Panc1 (cell line): ENCODE measurements at regions not wholly inside any gene's neighbourhood (a gene's known extent, or its start where the extent isn't known, plus 50 kb on each side); places are given as distances from the start of the nearest gene placed in this dataset.

Experiments used
- ATAC-seq: fragments of 200-7000 bp; cut with Tn5 transposase; 2 replicates; pipeline ENCODE4 v1.9.1; 2020; ENCODE audit warnings: mild to moderate bottlenecking, moderate library complexity
- BruUV-seq: library from RNA; stranded (reverse); fragments of 400-500 nt; replicated peaks from 2 replicates; lab custom pipeline; 2021; lab: Mats Ljungman, UMichigan
- CTCF ChIA-PET: fragments of 300-600 bp; sonication (Branson Sonifier 250); formaldehyde crosslinking; loops from one replicate; lab custom pipeline; 2022; ENCODE audit warnings: antibody characterized with exemption; lab: Charles Lee
- POLR2A ChIA-PET: fragments of 300-600 bp; sonication (Branson Sonifier 250); formaldehyde crosslinking; loops from one replicate; lab custom pipeline; 2022; ENCODE audit warnings: antibody characterized with exemption; lab: Charles Lee
- DNase-seq: peaks from one replicate; pipeline ENCODE4 v3.0.0-alpha.2; 2010; ENCODE audit warnings: low read depth, low spot score
- H3K27ac ChIP-seq: 2 replicates; pipeline ENCODE4 v1.5.1; 2011; ENCODE audit warnings: mild to moderate bottlenecking, low read length, inconsistent platforms
- H3K27me3 ChIP-seq: fragments of 200-500 bp; sonication (Bioruptor generic); 2 replicates; pipeline ENCODE4 v1.6.0; 2014; ENCODE audit warnings: low read length, inconsistent platforms; ENCODE audit not compliant: control insufficient read depth, insufficient read depth
- H3K36me3 ChIP-seq: fragments of 200-500 bp; sonication (Bioruptor generic); 2 replicates; pipeline ENCODE4 v1.5.1; 2014; ENCODE audit warnings: inconsistent platforms, mild to moderate bottlenecking, low read length, moderate library complexity; ENCODE audit not compliant: control insufficient read depth, insufficient read depth
- H3K4me1 ChIP-seq: 2 replicates; pipeline ENCODE4 v1.5.1; 2011; ENCODE audit warnings: inconsistent platforms, mild to moderate bottlenecking, low read length, moderate library complexity; ENCODE audit not compliant: control insufficient read depth, insufficient read depth
- H3K4me3 ChIP-seq, 2 experiments: 2 replicates each; pipeline ENCODE4 v1.5.1; 2011 to 2012; ENCODE audit warnings: low read depth in 2 of 2, low read length in 2 of 2, mild to moderate bottlenecking in 2 of 2, inconsistent platforms in 1 of 2, moderate library complexity in 1 of 2
- H3K9me3 ChIP-seq: fragments of 200-500 bp; sonication (Bioruptor generic); 2 replicates; pipeline ENCODE4 v1.5.1; 2014; ENCODE audit warnings: low read depth, mild to moderate bottlenecking, inconsistent platforms, low read length, moderate library complexity; ENCODE audit not compliant: control insufficient read depth, insufficient read depth
- CTCF ChIP-seq: fragments of 450-650 bp; IDR thresholded peaks from 2 replicates; pipeline ENCODE4 v1.5.1; 2017; ENCODE audit warnings: mild to moderate bottlenecking
- POLR2AphosphoS5 ChIP-seq: IDR thresholded peaks from 2 replicates; pipeline ENCODE4 v1.6.1; 2012; ENCODE audit warnings: mild to moderate bottlenecking, low read depth, low read length, moderate library complexity
- REST ChIP-seq, 2 experiments: IDR thresholded peaks; 2 replicates each; pipeline ENCODE4 v1.6.1; 2011 to 2012; ENCODE audit warnings: low read depth in 2 of 2, control low read depth in 1 of 2, low read length in 1 of 2, mild to moderate bottlenecking in 1 of 2, moderate library complexity in 1 of 2; ENCODE audit not compliant: insufficient read depth in 1 of 2
- SIN3A ChIP-seq: IDR thresholded peaks from 2 replicates; pipeline ENCODE4 v1.6.1; 2012; ENCODE audit warnings: low read depth, mild to moderate bottlenecking, low read length, moderate library complexity, borderline replicate concordance; ENCODE audit not compliant: insufficient read depth
- TCF7L2 ChIP-seq: IDR thresholded peaks from 2 replicates; pipeline ENCODE4 v1.6.1; 2011; ENCODE audit warnings: mild to moderate bottlenecking, low read depth, low read length, inconsistent platforms
- in situ Hi-C: cut with HindIII; loops from 2 replicates; pipeline ENCODE4 v1.10.0; 2016; ENCODE audit warnings: low sequenced_read_pairs, low pct_unique_long_range_greater_than_20kb
- intact Hi-C: fragments of 100-400 bp; cut with micrococcal nuclease; formaldehyde crosslinking; loops from one replicate; pipeline ENCODE4 v1.10.0; 2022; ENCODE audit not compliant: unreplicated experiment

GRCh38 chr13:81396192-81396591 is 1055.3 kb upstream of the SPRY2 start:
- no peak for TF ChIP-seq CTCF
- no peak for TF ChIP-seq POLR2AphosphoS5
- no peak for TF ChIP-seq SIN3A
- no peak for TF ChIP-seq TCF7L2
- no peak for TF ChIP-seq REST (IDR thresholded peaks at IDR 0.05; ENCODE audit: insufficient read depth in 1 of 2, low read depth in 2 of 2, low read length in 1 of 2)
- no peaks in the 10 kb centered on the region for H3K36me3 ChIP-seq
- DNase-seq (no peak), ATAC-seq (no peak)
- H3K27ac ChIP-seq: no peak overlapping the region
- no peaks in the 10 kb centered on the region for H3K27me3 ChIP-seq
- ChIA-PET POLR2A (no interaction called here), CTCF (no interaction called here)
- H3K4me3 ChIP-seq: no peak overlapping the region
- in situ Hi-C loops (no loop called here), intact Hi-C loops (no loop called here)
- H3K4me1 ChIP-seq: no peaks in the 10 kb centered on the region
- no peaks in the 10 kb centered on the region for H3K9me3 ChIP-seq
- BruUV-seq: no TSS peak

- no peak for DNase-seq
- no peak for ATAC-seq
- Histone ChIP-seq H3K4me1 (no peaks in the 10 kb centered on the region), H3K27me3 (no peaks in the 10 kb centered on the region), H3K4me3 (no peak overlapping the region), H3K27ac (no peak overlapping the region), H3K36me3 (no peaks in the 10 kb centered on the region), H3K9me3 (no peaks in the 10 kb centered on the region)
- ChIA-PET POLR2A (no interaction called here), CTCF (no interaction called here)
- BruUV-seq: no TSS peak
- intact Hi-C loops: no loop called here
- TF ChIP-seq POLR2AphosphoS5: no peak
- no peak for TF ChIP-seq SIN3A
- no peak for TF ChIP-seq TCF7L2
- no peak for TF ChIP-seq CTCF
- TF ChIP-seq REST (IDR thresholded peaks at IDR 0.05; ENCODE audit: insufficient read depth in 1 of 2, low read depth in 2 of 2, low read length in 1 of 2): no peak
- in situ Hi-C loops: no loop called here
These were observed 1054.4 kb upstream of the SPRY2 start for GRCh38 chr13:81395368-81395767.
